HG02759 (cell line): ENCODE measurements at regions not wholly inside any gene's neighbourhood (a gene's known extent, or its start where the extent isn't known, plus 50 kb on each side); places are given as distances from the start of the nearest gene placed in this dataset.
"Not testable (repeated sequence)": the region's sequence is repeated elsewhere in the genome, so short reads cannot be mapped to it uniquely, and the experiment has no call there.

Experiments
- ATAC-seq: cut with Tn5 transposase; IDR thresholded peaks from one replicate; pipeline ENCODE4 v1.9.1; 2021; ENCODE audit warnings: mild to moderate bottlenecking, moderate library complexity; ENCODE audit not compliant: unreplicated experiment

GRCh38 chr14:105729825-105730368 lies 203.5 kb downstream of the TMEM121 start:
- not testable (repeated sequence) for ATAC-seq

DNA sequence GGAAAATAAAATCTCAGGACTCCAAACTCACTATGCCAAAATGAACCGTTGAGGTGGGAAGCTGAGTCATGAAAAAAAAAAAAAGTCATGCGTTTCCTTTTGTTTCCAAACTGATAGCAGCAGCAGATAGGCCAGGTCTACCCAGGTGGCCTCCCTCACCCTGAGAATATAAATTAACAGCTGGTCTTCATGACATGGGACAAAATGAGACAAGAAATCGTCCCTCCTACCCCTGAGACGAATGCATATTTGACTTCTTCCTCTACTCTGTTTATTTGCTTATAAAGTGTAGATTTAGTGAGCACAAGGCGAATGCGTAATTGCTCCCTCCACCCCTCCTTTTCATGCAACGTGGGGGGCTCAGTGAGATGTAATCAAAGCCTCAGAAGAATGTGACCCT lies 204.3 kb downstream of the TMEM121 start:
- not testable (repeated sequence) for ATAC-seq

- ATAC-seq: not testable (repeated sequence)
These were observed 205.0 kb downstream of the TMEM121 start for GRCh38 chr14:105731221-105731985.

GRCh38 chr14:105733081-105734065 lies 207.0 kb downstream of the TMEM121 start:
- no peak for ATAC-seq

GRCh38 chr14:105734241-105734640 lies 207.9 kb downstream of the TMEM121 start:
- not testable (repeated sequence) for ATAC-seq

GRCh38 chr14:105736331-105736730 lies 209.9 kb downstream of the TMEM121 start:
- not testable (repeated sequence) for ATAC-seq

- ATAC-seq: no peak
These were observed 211.3 kb downstream of the TMEM121 start for GRCh38 chr14:105737504-105738246.

DNA sequence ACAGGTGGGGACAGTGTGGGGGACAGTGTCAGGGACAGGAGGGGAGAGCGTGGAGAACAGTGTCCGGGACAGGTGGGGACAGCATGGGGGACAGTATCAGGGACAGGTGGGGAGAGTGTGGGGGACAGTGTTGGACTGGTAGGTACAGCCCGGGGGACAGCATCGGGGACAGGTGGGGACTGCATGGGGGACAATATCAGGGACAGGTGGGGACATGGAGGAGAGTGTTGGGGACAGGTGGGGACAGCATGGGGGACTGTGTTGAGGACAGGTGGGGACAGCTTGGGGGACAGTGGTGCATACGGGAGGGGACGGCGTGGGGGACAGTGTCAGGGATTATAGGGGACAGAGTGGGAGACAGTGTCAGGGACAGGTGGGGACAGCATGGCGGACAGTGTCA lies 212.3 kb downstream of the TMEM121 start:
- ATAC-seq: no peak

GRCh38 chr14:105739331-105740102 lies 213.1 kb downstream of the TMEM121 start:
- no peak for ATAC-seq

GRCh38 chr14:105740272-105740671 lies 213.9 kb downstream of the TMEM121 start:
- ATAC-seq: not testable (repeated sequence)

DNA sequence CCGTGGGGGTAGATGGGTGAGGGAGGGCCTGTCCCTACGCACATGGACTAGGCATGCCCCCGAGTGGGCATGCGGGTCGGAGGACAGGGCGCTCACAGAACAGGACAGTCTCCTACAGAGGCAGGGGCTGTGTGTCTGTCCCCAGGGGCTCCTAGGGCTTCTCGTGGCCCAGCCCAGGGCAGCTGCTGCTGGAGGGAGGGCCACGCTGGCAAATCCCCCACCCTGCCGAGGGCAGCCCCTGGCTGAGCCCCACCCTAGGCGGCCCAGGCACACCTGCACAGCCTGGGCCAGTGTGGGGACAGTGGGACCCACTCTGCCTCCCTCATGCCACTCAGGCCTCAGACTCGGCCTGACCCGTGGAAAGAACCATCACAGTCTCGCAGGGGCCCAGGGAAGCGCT lies 214.6 kb downstream of the TMEM121 start:
- ATAC-seq: not testable (repeated sequence)

GRCh38 chr14:105741707-105742530 lies 215.5 kb downstream of the TMEM121 start:
- not testable (repeated sequence) for ATAC-seq

- no peak for ATAC-seq
These were observed 216.1 kb downstream of the TMEM121 start for GRCh38 chr14:105742531-105742848.

DNA sequence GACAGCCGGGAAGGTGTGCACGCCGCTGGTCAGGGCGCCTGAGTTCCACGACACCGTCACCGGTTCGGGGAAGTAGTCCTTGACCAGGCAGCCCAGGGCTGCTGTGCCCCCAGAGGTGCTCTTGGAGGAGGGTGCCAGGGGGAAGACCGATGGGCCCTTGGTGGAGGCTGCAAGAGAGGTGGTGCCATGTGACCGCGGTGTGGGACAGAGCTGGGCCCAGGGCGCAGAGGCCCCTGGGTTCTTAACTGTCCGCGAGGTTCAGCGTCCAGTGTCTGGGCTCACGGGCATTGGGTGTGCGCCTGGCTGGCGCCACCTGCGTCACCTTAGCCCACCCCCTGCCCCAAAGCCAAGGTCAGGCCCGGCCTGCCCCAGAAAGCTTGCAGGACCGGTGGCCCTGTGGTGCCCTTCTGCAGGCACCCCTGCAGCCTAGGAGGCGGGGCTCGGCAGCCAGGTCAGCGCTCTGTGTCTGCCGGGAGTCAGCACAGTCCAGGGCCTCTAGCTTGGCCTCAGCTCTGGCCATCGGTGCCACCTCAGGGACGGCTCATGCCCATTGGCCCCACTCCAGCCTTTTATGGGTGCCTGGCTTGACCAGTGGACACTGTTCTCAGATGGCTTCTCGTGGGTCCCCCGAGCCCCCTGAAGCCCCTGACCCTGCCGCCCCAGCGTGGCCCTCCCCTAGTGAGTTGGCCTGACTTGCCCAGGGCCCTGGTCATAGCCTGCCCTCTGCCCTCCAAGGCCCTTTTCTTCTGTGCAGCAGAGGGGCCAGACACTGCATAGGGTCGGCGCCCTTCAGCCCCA lies 216.7 kb downstream of the TMEM121 start:
- ATAC-seq: not testable (repeated sequence)

DNA sequence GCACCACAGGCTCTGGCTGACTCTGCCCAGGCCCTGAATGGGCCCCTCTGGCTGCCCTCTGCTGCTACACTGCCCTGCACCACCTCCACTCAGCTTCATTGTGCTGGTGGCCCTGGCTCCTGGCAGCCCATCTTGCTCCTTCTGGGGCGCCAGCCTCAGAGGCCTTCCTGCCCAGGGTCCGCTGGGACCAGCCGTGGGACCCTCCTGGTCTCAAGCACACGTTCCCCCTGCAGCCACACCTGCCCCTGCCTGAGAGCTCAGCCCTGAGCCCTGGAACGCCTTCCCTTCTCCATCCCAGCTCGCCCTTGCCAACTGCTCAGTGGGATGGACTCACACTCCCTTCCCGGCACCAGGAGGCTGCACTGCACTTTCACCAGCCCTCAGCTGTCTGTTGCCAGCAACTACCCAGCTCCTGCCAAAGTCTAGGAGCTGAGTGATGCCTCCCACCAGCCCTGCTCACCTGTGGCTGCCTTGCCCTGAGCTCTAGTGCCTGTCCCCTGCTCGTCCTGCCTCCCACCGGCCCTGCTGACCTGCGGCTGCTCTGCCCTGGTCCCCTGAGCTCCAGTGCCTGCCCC lies 217.9 kb downstream of the TMEM121 start:
- not testable (repeated sequence) for ATAC-seq

DNA sequence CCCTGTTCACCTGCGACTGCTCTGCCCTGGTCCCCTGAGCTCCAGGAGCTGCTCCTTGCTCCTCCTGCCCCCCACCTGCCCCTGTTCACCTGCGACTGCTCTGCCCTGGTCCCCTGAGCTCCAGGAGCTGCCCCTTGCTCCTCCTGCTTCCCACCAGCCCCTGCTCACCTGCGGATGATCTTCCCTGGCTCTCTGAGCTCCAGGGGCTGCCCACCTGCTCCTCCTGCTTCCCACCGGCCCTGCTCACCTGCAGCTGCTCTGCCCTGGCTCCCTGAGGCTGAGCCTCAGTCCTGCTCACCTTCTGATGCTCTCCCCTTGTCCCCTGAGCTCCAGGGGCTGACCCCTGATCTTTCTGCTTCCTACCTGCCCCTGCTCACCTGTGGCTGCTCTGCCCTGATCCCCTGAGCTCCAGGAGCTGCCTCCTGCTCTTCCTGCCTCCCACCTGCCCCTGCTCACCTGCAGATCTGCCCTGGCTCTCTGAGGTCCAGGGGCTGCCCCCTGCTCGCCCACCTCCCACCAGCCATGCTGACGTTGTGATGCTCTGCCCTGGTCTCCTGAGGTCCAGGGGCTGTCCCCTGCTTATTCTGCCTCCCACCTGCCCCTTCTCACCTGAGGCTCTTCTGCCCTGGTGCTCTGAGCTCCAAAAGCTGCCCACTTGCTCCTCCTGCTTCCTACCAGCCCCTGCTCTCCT lies 219.2 kb downstream of the TMEM121 start:
- ATAC-seq: no peak

- ATAC-seq: no peak
These were observed 219.7 kb downstream of the TMEM121 start for GRCh38 chr14:105746124-105746514.
